Iris pigment epithelial cell (primary cell): ENCODE measurements at regions not wholly inside any gene's neighbourhood (a gene's known extent, or its start where the extent isn't known, plus 50 kb on each side); places are given as distances from the start of the nearest gene placed in this dataset.
"Not testable (repeated sequence)": the region's sequence is repeated elsewhere in the genome, so short reads cannot be mapped to it uniquely, and the experiment has no call there.

Source experiments
- DNase-seq: peaks from one replicate; pipeline ENCODE4 v3.0.0-alpha.2; 2011; ENCODE audit warnings: low read depth

DNA sequence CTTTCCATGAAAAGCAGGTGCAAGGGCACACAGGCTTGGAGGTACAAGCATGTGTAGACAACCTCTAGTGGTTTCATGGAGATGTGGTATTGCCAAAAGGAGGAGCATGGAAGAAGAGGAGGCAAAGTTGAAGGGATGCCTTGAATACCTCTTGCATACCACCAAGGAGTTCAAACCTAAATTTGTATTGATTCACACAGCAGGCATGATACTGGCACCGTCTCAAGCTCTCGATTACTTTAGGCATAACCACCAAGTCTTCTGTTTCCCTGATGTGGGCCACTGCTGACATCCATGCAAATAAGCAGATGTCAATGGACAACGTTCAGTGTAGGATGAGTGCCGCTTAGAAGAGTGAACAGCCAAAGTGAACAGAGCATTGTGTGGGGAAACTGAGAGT is 87.1 kb downstream of the SCN11A start:
- no peak for DNase-seq

DNA sequence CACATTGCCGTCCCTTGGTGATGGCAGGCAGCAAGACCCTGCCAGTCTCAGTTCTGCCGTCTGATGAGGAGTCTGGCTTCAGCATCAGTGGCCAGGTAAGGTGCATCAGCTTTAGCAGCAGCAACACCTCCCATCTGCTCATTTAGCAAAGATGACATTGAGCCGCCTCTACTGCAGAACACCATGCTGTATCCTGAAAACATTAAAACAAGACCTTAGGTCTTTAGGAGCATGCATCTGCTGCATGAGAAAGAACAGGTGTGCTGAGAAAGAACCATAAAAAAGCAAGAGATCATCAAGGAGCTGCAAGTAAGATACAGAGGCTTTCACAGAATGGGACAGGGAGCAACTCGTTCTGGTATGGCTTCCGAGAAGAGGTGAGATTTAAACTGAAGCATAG is 87.5 kb downstream of the SCN11A start:
- no peak for DNase-seq

DNA sequence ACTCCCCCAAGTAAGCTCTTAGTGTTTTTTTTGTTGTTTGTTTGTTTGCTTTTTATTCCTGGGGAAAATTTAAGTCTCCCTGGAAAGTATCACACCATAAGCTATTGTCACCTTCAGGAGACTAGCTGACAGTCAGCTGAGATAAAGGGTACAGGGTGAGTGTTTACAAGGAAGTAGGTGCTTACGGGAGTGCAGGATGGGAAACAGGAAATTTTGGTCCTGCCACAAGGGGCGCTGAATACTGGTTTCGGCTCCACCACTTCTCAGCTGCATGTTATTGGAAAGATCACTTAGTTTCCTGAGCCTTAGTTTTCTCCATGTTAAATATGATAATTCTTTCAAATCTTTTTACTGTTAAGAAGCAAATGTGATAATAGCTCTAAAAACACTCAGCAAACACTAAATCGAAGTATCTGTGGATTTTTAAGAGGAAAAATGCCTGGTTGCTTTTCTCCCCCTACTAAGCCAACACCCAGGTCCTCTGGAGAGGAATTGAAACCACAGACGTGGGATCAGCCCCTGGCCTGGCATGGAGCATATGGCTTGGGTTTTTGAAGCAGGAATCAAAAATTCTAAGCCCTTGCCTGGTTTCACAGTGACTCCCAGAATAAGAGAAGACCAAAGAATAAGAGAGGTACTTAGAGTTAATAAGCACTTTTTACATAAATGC is 90.7 kb downstream of the SCN11A start:
- peak; percentile 64 for DNase-seq

DNA sequence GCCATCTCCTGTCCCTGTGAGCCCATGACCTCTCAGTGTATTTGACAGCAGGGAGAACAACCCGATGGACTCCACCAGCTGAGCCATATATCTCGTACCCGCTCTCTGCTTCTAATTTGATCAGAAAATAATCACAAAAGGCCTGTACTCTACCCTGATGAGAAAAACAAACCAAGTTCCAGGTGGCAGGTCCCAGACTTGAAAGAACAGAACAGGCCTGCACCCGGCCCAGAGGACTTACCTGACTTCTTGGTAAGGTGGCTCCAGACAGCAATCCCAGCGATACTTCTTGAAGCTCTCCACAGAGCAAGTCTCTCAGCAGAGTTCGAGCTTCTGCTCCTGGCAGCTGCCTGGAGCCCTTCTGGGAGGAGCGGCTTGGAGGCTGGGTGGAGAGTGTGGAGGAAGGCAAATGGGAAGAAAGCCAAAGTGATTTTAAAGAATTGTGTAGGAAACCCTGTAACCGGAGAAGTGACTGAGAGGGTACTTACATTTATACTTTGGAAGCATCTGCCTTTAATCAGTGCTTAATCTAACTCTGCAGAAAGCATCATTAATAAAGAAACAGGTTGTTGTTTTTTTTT is 91.6 kb downstream of the SCN11A start:
- no peak for DNase-seq

DNA sequence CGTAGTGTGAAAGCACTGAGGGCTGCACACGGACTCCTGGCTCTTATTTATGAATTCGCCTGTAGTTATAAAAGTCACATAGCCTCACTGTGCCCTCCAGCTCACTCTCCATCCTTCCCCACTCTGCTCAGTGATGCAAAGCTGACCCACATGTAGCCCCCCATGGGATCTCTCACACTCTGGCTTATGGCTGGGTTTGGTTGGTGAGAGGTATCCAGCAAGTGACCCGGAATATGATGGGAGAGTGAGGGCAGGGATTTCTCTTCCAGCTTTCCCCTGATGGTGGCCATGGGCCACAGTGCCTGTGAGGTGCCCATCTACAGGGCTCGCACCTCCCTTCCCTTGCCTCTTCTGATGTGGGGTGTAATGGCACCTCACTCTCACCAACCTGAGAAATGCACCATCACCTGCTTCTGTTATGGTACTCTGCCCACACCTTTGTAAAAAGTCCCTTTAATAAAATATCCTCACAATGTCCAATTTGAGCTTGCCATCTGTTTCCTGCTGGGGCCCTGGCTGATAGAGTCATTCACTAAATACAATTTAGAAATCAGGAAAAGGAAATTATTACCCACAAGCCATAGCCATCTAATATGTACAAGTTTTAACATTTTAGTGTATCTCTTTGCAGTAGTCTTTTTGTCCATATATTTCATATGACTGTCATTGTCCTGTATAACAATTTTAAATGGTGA is 93.6 kb downstream of the SCN11A start:
- DNase-seq: no peak

DNA sequence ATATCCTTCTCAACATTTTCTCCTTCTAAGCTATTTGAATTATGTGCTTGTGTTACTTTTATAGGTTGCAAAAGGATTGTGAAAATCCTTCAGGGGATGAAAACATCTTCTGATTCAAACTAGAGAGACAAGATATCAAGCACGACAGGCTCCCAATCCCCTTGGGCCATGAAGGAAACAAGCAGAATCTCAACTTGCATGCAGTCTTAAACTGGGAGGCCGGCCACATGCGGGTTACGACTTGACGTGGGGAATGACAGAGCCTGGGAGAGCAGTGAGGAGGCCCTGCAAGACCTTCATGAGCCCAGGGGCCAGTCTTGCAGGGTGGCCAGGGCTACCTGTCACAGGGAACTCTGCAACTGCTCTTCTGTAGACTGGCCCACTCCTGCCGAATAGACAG is 94.4 kb downstream of the SCN11A start:
- no peak for DNase-seq

DNA sequence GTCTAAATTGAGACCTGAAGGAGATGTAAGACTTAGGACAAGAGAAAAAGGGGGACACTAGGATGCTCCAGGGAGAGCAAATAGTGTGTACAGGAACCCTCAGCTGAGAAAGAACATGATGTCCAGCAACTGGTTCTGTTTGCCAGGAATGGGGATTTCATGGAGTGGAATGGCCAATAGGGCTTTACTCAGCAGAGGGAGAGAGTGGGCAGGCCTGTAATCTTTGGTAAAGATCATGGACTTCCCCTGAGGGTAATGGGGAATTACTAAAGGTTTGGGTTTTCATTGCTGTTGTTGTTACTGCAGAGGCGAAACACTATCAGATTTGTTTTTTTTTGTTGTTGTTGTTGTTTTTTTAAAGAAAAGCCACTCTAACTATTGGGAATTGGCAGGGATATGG is 99.0 kb downstream of the SCN11A start:
- DNase-seq: no peak

DNA sequence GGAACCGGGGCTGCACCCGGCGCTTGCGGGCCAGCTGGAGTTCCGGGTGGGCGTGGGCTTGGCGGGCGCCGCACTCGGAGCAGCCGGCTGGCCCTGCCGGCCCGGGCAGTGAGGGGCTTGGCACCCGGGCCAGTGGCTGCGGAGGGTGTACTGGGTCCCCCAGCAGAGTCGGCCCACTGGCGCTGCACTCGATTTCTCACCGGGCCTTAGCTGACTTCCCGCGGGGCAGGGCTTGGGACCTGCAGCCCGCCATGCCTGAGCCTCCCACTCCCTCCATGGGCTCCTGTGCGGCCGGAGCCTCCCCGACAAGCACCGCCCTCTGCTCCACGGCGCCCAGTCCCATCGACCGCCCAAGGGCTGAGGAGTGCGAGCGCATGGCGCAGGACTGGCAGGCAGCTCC is 100.6 kb downstream of the SCN11A start:
- DNase-seq: not testable (repeated sequence)

DNA sequence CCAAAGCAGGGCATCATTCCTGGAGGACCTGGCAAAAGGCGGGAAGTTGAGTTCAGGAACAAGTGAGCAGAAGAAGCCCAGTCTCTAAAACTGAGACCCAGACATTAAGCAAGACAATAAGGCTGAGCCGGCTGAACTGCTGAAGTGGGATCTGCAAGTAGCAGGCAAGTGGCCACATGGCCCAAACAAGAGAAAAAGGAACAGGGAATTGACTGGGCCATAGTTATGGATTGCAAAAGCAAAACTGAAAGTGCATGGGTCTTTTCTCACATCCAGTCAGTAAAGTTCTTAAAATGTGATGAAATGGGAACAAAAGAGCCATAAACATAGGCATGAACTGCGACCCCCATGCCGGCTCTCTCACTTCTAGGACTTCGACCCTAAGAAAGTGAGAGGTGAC is 101.2 kb downstream of the SCN11A start:
- DNase-seq: no peak

DNA sequence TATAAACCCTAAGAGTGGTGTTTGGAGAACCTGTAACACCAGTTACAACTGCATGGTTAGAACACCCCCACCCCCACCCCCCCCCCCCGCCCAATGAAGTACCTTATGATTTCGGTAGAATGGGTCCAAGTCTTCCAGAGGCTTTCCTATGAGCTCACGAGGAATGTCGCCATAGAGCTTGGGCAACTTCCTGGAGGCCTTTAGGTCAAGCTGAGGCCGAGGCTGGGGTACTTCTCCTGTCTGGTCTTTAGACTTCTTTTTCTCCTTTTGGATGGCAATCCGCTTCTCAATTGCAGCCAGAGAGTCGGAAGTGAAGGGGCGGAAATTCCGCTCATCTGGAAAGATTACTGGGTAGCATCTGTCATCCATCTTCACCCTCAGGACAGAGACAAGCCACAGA is 101.8 kb downstream of the SCN11A start:
- DNase-seq: no peak

DNA sequence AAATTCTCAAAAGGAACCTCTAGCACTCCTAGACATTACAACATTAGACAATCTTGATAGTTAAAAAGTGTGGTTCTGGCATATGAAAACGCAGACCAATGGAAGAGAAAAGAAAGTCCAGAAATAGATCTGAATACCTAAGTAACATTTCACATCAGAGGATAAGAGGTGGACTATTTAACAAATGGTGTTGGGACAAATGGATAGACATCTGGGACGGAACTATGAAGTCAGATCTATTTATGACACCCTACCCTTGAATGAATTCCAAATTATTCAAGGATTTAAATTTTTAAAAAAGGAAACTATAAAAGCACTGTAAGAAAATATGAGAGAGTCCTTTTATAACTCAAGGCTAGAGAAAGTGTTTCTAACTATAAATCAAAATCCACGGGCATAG is 111.3 kb downstream of the SCN11A start:
- DNase-seq: no peak

DNA sequence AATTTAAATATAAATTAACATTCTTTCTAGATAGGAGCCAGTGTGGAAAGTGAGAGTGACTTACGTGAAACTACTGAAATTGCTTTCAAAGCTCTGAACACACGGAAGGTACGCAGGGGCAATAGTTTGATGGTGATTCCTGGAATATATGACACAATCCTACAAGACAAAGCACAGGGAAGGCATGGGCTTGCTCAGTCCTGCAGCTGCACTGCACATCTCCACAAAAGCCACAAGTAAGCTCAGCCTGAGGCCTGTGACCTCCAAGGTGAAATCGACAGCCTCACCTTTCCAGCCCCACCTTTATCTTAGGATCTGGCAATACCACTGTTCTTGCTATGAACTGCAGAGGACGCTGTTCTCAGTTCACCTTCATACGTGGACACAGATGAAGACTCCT is 109.3 kb upstream of the SCN10A start:
- DNase-seq: no peak

DNA sequence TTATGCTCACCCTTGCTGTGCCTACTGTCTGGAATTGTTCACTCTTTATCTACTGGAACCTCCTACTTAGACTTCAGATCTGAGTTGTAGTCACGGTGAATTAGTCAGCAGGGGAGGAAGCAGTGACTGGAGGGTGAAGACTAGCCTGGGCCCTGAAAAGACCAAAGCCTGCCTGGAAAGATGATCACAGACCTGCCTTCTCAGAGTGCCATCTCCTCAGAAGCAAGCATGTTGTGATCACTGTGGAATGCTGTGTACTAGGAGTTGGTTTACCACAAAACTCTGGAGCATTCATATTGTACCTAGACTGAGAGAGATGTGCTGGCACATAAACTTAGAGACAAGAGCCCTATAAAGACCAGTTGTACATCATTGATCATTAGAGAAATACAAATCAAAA is 100.7 kb upstream of the SCN10A start:
- DNase-seq: peak; percentile 41

DNA sequence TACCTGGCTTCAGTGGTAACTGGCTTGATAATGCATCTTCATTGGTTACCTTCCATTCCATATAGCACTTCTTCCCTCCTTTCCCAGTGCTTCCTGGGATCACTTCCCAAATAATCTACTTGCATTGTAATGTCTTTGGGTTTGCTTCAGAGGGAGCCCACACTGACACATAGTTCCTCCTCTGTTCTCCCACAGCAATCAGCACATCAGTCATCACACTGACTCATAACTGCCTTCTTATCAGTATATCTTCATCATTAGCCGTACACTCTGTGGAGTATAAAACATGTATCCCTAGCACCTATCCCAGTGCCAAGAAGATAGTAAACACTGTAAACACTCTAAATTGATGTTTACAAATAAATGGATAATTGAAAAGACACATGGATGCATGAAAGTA is 91.4 kb upstream of the SCN10A start:
- peak; percentile 30 for DNase-seq

DNA sequence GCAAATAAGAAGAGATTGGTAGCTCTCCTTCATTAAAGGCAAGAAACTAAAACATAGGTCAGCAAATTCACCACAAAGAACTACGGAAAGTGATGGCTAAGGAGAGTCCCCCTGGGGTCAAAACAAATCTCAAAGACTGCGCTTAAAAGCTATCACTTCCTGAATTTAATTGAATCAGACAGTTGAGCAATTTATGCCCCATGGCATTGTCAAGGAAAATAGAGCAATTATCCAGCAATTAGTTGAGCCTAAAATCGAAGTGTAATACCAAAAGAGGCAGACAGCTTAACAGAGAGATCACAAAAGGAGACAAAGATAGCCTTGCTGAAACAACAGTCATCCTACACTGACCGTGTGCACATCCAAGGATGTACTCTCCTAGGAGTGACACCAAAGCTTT is 74.4 kb upstream of the SCN10A start:
- DNase-seq: no peak

DNA sequence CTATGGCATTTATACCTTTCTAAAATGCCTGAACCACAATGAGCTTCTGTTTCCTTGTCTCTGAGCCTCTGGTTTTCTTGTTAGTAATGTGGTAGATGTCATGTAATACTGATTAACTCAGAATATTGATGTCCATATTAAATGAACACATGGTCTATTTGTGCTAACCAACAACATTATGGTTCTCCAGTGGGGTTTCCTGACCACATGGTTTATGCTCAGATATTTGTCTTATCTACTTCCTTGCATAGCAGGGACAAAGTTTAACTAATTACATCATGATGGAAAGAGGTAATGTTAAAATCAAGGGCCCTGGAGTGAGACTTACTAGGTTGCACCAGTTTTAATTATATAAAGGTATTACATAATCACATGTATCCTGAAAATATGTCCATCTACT is 62.6 kb upstream of the SCN10A start:
- no peak for DNase-seq
